NCI-H128 (cell line): ENCODE measurements at regions not wholly inside any gene's neighbourhood (a gene's known extent, or its start where the extent isn't known, plus 50 kb on each side); places are given as distances from the start of the nearest gene placed in this dataset.
"Not testable (repeated sequence)": the region's sequence is repeated elsewhere in the genome, so short reads cannot be mapped to it uniquely, and the experiment has no call there.

Source experiments
- DNase-seq: peaks from one replicate; lab custom pipeline; 2025; ENCODE audit not compliant: unreplicated experiment; lab: John Stamatoyannopoulos, UW

DNA sequence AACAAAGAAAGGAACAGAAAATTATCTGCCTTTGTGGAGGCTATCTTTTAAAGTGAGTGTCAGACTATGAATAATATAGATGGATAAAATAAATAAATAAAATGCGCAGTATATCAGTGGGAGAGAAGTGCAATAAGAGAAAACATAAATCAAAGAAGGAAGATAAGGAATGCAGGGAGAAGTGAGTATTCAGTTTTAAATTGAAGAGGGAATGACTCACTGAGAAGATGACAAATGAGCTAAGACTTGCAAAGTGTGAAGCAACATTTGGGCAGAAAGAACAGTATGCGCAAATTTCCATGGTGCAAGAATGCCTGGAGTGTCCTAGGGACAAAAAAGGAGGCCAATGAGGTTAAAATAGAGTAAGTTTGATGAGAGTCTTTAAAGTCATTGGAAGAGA is 1300.1 kb upstream of the ALCAM start:
- no peak for DNase-seq

DNA sequence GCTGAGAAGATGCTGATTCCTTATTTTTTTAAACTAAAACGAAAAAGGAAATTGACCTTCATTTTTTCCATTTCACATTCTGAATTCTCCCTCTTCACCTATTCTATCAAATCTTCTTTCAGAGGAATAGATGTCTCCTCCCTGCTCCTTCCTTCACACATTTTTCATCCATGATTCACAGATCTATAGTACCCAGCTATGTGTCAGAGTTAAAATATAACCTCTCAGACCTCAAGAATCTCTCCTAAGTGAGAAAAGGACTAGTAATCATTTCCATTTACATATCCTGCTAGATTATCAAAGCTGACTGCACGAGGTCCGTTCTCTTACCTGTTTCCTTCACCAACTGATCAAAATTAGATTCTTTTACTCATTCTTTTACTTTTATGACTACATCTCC is 1297.6 kb upstream of the ALCAM start:
- DNase-seq, result no peak

DNA sequence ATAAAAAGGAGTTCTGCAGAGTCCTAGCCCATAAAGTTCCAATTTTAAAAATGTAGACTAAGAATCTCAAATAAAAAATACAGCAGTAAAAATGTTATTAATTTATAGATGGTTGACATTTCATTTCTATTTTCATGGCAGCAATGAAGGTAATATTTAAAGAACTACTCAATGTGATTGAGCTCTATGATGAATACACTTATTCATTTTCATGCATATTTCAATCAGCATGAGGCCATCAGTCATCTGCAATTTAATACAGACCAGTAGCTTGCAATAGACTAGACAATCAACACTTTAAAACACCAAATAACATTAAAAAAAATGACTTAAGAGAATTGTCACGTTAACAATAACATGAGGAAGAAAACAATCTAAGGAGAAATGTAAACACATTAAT is 1295.8 kb upstream of the ALCAM start:
- no peak for DNase-seq

DNA sequence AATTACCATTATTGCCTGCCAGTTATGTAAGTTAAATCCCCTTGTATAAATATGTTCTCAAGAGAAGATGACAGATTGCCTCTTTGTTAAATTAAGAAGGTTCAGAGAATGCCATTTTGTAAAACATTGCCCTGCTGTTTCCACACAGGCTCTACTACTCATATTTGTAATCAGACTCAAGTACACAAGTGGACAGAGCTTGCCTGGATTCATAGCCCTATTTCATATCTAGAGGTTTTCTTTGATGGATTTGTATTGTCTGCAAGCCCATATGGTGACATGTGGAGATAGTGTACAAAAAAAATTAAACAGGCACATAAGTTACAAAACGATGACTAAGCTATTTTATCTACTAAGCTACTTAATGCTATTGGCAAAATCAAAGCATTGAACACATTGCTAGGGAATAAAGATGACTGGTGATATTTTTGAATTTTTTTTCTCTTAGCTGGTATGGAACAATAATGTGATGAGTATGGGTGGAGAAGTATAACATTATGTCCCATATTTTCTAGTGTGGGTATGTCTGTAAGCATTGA is 1286.6 kb upstream of the ALCAM start:
- no peak for DNase-seq

DNA sequence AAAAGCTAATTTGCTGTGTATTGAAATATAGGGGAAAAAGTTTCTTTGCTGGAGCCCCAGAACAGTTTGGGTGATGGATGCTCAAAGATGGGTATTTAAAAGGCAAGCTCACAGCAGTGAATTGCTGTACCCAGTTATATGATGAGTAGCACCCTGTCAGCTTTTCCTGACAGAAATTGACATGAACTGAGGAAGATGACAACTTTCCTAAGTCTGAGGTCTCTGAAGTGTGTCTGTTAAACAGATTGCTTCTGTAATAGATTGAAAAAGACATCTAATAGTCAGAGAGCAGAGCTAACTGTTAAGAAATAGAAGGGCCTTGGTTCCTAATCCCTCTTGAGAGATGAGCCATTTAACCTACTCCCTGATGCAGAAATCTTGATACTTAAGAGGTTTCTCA is 1278.0 kb upstream of the ALCAM start:
- DNase-seq, result no peak

DNA sequence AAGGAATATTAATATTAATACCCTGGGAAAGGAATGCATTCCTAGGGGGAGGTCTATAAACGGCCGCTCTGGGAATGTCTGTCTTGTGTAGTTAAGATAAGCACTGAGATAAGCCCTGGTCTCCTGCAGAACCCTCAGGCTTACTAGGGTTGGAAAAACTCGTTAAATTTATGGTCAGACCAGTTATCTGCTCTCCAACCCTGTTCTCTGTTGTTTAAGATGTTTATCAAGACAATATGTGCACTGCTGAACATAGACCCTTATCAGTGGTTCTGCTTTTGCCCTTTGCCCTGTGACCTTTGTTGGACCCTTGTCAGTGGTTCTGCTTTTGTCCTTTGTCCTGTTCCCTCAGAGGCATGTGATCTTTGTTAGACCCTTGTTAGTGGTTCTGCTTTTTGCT is 1276.7 kb upstream of the ALCAM start:
- DNase-seq, result not testable (repeated sequence)

DNA sequence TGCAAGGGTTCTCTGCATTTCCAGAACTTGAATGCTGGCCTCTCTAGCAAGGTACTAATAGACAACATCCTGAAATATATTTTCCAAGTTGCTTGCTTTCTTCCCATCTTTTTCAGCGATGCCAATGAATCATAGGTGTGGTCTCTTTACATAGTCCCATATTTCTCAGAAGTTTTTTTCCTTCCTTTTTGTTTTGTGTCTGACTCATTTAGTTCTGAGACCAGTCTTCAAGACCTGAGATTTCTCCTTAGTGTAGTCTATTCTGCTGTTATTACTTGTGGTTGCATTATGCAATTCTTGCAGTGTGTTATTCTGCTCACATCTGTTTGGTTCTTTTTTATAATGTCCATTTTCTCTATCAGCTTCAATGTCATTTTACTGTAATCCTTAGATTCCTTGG is 1265.0 kb upstream of the ALCAM start:
- no peak for DNase-seq

DNA sequence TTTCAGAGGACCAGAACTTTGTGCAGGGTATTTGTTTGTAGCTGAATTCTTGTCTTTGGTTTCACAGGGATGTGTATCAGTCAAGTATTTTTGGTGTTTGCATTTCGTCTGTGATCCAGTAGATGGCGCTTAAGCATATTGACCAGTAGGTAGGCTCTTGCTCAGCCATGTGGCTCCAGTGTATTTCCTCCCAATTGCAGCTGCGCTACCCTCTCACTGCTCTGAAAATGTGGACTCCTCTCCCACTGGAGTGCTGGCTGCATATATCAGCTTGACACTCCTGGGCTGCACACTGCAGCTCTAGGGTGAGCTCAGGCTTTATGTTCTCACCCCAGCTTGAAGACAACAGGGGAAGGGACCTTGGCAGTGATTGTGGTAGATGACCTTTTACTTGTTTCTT is 1264.3 kb upstream of the ALCAM start:
- DNase-seq, result no peak

DNA sequence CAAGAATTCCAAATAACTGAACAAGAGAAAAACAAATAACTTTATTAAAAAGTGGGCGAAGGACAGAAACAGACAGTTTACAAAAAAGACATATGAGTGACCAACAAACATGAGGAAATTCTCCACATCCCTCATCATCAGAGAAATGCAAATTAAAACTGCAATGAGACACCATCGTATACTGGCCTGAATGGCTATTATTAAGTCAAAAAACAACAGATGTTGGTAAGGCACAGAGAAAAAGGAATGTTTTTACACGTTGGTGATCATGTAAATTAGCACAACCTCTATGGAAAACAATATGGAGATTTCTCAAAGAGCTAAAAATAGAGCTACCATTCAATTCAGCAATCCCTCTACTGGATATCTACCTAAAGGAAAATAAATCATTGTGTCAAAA is 1260.4 kb upstream of the ALCAM start:
- no peak for DNase-seq

DNA sequence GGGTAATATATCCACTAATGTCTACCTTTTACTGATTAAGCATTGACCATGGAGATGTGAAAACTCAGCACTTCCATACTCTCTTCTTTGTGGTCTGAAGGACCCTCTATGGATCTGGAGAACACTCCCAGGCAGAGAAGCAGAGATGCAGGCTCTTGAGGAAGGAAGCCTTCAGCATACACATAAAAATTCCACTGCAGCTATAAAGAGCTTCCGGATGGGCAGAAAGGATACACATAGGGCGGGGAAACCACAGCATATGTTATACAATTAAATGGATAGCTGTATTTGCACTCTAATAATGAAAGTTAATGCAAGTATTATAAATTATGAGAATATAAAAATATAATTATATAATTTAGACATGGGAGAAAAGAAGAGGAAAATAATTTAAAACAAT is 1258.2 kb upstream of the ALCAM start:
- DNase-seq, result no peak

DNA sequence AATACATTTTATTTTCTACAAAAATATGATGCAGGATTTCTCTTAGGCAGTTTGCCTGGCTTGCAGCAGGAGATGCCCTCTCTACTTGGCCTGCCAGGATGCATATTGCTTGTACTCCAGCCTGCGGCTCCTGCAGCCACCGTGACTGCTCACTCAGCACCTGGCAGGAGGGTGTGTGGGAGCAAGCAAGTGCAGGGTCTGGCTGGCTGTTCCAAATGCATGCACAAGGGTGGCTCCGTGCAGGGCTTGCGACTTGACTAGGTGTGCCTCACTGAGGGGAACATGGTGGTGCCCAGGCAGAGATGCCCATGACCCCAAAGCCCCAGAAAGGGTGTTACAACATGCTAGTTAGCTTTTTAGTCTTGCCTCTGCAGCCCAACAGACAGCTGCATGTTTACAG is 1240.2 kb upstream of the ALCAM start:
- DNase-seq, result no peak

DNA sequence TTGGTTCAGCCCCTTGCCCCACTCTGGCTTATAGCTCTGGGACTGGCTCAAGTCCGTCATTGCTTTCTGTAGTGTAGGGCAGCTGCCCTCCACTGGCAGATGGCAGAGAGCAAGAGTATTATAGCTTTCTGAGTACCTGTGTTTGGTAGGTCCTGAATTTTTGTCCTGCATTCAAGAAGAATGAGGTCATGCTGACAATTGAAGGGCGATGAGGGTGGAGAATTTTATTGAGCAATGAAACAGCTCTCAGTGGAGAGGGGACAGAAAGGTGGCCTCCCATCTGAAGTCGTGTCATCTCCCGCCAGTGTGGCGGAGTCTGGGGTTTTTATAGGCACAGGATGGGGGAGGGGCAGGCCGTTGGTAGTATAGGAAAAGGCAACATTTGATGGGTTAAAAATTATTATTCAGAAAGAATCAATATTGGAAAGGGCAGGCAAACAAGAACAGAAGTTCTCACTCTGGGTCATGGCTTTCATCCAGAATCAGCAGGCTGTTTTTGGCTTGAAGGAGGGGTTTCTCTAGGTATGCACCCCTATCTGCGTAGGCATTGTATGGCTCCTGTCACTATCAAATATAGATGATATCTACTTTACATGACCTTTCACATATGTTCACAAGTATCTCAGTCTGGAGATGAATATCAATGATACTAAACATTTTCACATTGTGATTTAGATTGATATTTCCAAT is 1239.7 kb upstream of the ALCAM start:
- no peak for DNase-seq

DNA sequence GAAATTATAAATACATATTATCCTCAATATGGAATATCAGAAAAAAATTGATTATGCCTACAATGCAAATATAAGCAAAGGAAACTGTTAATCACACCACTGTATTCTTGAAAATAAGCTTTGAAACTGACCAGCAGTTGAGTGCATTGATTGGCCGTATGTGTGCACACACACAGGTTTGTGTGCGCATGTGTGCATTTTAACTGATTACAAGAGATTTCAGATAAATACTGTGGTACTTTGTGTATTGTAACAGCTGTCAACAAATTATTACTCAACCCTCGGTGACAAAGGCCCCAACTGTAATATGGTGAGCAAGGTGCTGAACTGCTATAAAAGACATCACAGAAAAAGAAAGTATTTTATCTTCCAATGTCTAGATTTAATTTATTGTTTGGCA is 1238.9 kb upstream of the ALCAM start:
- DNase-seq, result no peak

DNA sequence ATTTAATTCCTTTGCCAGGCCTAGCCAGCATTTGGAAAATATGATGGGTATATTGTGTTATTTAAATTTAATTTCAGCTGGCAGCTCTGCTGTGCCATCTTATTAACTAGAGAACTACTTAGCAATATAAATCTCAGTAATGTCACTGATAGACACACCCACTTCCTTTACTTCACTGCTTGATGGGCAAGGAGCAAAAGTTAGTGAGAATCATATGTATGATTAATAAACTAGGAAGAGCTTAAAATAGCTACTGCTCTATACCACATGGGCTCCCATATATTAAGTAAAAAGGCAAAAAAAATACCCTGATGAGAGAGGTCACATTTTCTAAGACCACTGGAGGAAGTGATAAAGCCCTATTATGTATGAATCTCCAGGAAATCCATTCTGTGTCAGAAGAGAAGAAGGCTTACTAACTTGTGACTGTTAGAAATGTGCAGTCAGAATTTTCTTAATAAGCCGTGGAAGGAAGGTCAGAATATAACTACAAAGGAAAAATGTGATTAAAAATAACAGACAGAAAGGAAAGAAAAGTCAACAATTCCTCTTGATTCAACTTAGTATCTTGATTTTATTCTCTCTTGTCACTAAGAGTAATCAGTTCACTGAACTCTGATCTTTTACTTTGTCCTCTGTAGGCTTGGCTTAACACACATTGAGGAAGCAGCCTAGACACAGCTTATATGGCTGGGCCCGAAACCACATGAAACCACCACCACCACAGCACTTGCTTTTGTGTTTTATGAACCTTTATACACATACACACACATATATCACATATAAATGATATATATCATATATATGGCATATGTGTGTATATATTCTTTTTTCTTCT is 1233.9 kb upstream of the ALCAM start:
- no peak for DNase-seq

DNA sequence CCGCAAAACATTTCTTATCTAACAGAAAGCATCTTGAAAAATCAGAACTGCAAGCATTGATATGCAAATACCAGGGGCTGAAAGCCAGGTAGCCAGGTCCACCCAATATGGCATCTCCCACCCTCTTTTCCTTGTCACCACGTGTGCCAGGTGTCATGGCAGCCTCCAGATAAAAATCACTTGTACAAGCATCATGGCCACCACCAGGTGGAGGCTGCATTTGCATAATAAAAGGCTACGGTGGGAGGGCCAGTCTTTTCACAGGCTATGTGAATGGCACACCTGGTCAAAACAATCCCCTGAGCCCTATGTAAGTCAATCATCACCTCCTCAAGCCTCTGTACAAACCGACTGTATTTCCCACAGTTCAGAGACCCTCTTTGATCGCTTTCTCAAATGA is 1233.1 kb upstream of the ALCAM start:
- no peak for DNase-seq

DNA sequence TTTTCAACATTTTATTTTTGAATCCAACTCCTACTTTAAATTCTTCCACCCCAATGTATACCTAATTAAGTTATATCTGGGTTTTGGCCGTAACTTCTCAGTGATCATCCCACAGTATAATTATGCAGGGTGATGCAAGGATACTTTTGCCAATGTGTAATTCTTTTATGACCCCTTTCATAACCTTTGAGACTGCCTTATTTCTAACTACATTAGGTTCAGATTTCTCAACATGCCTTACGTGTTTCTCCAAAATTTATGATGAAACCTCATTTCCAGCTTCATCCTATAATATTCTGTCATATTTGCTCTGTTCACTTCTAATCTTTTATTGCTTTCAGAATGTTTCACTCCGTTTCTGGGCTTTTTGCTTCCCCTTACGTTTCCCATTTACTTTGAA is 1229.6 kb upstream of the ALCAM start:
- no peak for DNase-seq

DNA sequence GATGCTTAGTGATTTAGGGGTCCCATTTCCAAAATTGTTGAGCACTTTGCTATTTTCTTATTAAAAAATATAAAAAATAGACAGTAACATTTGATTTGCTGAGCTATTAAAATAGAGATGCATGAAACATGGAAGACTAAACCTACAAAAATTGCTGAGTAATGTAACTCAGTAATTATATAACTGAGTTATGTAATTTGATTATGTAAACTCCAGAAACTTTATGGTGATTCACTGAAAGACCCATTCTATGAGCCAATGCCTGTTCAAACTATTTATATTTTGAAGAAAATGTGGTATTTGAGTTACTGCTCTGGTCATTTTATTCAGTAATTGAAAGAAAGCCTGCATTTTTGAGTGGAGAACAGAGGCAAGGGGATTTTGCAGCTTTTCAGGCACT is 1221.5 kb upstream of the ALCAM start:
- DNase-seq, result no peak

DNA sequence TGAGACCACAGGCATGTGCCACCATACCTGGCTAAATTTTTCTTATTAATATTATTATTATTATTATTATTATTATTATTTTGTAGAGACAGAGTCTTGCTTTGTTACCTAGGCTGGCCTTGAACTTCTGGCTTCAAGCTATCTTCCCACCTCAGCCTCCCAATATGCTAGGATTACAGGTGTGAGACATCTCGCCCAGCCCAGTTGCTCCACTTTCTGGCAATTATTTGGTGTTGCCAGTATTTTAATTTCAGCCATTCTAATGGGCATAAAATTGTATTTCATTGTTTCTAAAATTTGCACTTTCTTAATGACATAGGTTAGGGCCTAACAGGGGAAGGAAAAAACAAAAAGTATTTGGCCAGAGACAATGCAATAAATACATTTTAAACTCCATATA is 1217.6 kb upstream of the ALCAM start:
- no peak for DNase-seq

DNA sequence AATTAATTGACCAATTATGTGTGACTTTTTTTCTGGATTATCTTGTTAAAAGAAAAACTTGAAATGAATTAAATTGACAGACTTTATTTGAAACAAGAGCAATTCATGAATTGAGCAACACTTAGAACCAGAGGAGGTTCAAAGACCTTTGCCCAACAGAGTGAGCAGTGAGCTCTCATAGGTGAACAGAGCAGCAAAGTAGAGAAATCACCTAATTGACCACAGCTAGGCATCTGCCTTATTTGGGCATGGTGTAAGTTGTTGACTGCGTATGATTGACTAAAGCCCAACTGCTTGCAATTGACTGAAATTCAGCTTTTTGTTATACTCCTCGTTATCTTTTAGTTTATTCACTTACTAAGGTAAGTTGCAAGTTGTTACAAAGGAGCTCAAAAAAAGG is 1216.0 kb upstream of the ALCAM start:
- DNase-seq, result no peak

DNA sequence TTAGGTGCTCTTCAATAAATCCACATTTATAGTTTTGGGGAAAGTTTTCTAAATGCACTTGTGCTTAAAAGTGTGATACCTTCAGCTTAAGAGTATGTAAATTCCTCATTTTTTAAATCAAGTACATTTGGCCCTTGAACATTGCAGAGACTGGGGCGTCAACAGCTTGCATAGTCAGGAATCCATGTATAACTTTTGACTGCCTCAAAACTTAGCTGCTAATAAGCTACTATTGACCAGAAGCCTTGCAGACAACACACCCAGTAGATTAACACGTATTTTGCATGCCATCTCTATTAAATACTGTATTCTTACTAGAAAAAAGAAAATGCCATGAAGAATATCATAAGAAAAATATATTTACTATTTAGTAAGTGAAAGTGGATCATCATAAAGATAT is 1211.8 kb upstream of the ALCAM start:
- no peak for DNase-seq

DNA sequence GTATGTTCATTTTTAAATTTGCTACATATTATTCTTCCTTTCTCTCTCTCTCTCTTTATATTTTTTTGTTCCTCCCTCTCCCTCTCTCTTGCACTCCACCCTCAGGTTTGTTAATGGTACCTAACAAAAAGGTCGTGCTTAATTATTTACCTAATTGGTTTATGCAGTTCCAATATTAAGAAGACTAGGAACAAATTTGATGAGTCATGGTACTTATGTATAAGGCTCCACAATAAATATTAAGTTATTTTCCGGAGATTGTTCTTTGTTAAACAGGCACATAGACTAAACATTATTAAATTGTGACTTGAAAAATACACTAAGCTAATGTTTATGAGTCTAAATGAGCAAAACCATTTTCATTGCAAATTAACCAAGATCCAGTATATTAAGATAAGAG is 1200.8 kb upstream of the ALCAM start:
- no peak for DNase-seq

DNA sequence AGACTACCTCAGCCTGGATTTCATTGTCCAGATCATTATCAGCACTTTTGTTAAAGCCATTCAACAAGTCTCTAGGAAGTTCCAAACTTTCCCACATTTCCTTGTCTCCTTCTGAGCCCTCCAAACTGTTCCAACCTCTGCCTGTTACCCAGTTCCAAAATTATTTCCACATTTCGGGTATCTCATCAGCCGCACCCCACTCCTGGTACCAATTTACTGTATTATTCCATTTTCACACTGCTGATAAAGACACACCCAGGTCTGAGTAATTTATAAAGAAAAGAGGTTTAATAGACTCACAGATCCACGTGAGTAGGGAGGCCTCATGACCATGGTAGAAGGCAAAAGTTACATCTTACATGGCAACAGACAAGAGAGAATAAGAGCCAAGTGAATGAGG is 1198.3 kb upstream of the ALCAM start:
- no peak for DNase-seq

DNA sequence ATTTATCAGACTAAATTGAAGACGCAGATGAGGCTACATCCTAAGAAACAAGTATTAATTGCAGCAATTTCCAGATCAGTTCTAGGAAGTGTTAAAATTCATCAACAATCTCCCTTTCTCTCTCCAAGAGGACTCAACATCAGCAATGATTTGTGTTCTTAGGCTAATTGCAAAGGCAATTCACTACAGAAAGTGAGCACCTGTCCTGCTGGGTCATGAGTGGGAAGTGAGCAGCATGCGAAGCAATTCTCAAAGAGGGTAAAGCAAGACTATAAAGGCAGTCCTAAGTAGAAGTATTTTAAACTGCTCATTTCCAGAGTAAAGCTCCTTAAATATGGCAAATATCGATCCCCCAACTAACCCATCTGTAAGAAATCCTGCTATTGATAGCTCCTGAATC is 1191.0 kb upstream of the ALCAM start:
- no peak for DNase-seq
